ENCODE measurements at regions not wholly inside any gene's neighbourhood (a gene's known extent, or its start where the extent isn't known, plus 50 kb on each side); places are given as distances from the start of the nearest gene placed in this dataset.
"Not testable (repeated sequence)": the region's sequence is repeated elsewhere in the genome, so short reads cannot be mapped to it uniquely, and the experiment has no call there.

GRCh38 chr2:208751663-208752415 is 345.2 kb downstream of the PTH2R start:
- not testable (repeated sequence) for DNase-seq (ENCODE audit: low spot score); H3K9me3 ChIP-seq (ENCODE audit: control insufficient read depth in 4 of 4, low read length in 3 of 4); H3K4me3 ChIP-seq (ENCODE audit: low read depth in 1 of 3, low read length in 3 of 3); H3K27ac ChIP-seq (ENCODE audit: low read depth in 1 of 2, low read length in 2 of 2); H3K4me1 ChIP-seq (ENCODE audit: control insufficient read depth in 4 of 4, insufficient read depth in 4 of 4, low read length in 3 of 4); H3K36me3 ChIP-seq (ENCODE audit: control insufficient read depth in 4 of 4, insufficient read depth in 3 of 4, low read depth in 1 of 4, low read length in 3 of 4); H3K9ac ChIP-seq (ENCODE audit: low read depth in 1 of 2, low read length in 2 of 2); H3K27me3 ChIP-seq (ENCODE audit: control insufficient read depth in 4 of 4, insufficient read depth in 4 of 4, low read length in 3 of 4)
- WGBS = 85% methylated on average over 21 of the region's 21 CpGs

GRCh38 chr2:208757364-208757763 is 350.8 kb downstream of the PTH2R start:
- no peak for DNase-seq (ENCODE audit: low spot score)
- WGBS = 67% methylated on average over 1 of the region's 1 CpG
- no peaks in the 10 kb centered on the region for H3K36me3 ChIP-seq (ENCODE audit: control insufficient read depth in 4 of 4, insufficient read depth in 3 of 4, low read depth in 1 of 4, low read length in 3 of 4)
- no peaks in the 10 kb centered on the region for H3K4me1 ChIP-seq (ENCODE audit: control insufficient read depth in 4 of 4, insufficient read depth in 4 of 4, low read length in 3 of 4)
- no peak for TF ChIP-seq RAD21 (IDR thresholded peaks at IDR 0.05)
- H3K9me3 ChIP-seq (ENCODE audit: control insufficient read depth in 4 of 4, low read length in 3 of 4) = peaks cover 0 to 5% (median 2%) of the 10 kb centered on the region in 4 donors
- H3K27me3 ChIP-seq (ENCODE audit: control insufficient read depth in 4 of 4, insufficient read depth in 4 of 4, low read length in 3 of 4) = no peaks in the 10 kb centered on the region
- no peak overlapping the region for H3K4me3 ChIP-seq (ENCODE audit: low read depth in 1 of 3, low read length in 3 of 3)
- H3K27ac ChIP-seq (ENCODE audit: low read depth in 1 of 2, low read length in 2 of 2) = no peak overlapping the region
- H3K9ac ChIP-seq (ENCODE audit: low read depth in 1 of 2, low read length in 2 of 2) = no peak overlapping the region

DNA sequence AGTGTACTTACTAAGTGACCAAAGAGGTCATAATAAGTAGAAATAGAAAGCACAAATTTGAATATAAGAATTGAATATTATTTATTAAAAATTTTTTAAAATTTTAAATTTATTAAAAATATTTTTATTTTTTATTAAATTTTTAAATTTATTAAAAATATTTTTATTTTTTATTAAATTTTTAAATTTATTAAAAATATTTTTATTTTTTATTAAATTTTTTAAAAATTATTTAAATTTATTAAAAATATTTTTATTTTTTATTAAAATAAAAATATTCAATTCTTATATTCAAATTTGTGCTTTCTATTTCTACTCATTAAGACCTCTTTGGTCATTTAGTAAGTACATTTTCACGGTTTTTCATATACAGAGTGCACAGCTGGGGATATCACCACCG is 366.5 kb downstream of the PTH2R start:
- H3K9me3 ChIP-seq (ENCODE audit: control insufficient read depth in 4 of 4, low read length in 3 of 4); DNase-seq (ENCODE audit: low spot score); H3K27ac ChIP-seq (ENCODE audit: low read depth in 1 of 2, low read length in 2 of 2); H3K9ac ChIP-seq (ENCODE audit: low read depth in 1 of 2, low read length in 2 of 2); H3K27me3 ChIP-seq (ENCODE audit: control insufficient read depth in 4 of 4, insufficient read depth in 4 of 4, low read length in 3 of 4); H3K36me3 ChIP-seq (ENCODE audit: control insufficient read depth in 4 of 4, insufficient read depth in 3 of 4, low read depth in 1 of 4, low read length in 3 of 4); H3K4me1 ChIP-seq (ENCODE audit: control insufficient read depth in 4 of 4, insufficient read depth in 4 of 4, low read length in 3 of 4); H3K4me3 ChIP-seq (ENCODE audit: low read depth in 1 of 3, low read length in 3 of 3): not testable (repeated sequence)
- WGBS = 79% methylated on average over 2 of the region's 2 CpGs

DNA sequence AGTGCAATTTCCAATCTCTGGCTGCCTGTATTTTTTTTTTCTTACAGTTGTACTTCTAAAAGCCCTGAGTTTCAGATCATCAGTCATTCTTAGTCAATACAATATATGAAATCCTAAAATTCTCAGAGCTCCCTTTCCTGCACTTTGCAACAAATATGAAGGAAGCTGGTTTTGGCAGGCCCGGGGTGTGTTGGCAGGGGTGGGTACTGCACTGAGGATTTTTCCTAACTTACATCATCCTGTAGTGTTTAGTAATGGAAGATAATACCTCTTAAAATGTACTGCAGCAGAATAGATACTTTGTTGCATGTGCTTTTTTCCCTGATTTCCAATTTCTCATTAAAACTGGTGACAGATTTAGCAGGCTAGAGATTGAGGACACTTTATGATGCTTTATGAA is 374.6 kb downstream of the PTH2R start:
- no peaks in the 10 kb centered on the region for H3K36me3 ChIP-seq (ENCODE audit: control insufficient read depth in 4 of 4, insufficient read depth in 3 of 4, low read depth in 1 of 4, low read length in 3 of 4)
- no peak overlapping the region for H3K4me3 ChIP-seq (ENCODE audit: low read depth in 1 of 3, low read length in 3 of 3)
- peaks cover 0 to 2% (median 0%) of the 10 kb centered on the region in 4 donors for H3K27me3 ChIP-seq (ENCODE audit: control insufficient read depth in 4 of 4, insufficient read depth in 4 of 4, low read length in 3 of 4)
- DNase-seq (ENCODE audit: low spot score) = no peak
- no peaks in the 10 kb centered on the region for H3K4me1 ChIP-seq (ENCODE audit: control insufficient read depth in 4 of 4, insufficient read depth in 4 of 4, low read length in 3 of 4)
- 86% methylated on average over 1 of the region's 1 CpG for WGBS
- H3K9me3 ChIP-seq (ENCODE audit: control insufficient read depth in 4 of 4, low read length in 3 of 4) = peaks cover 0 to 3% (median 0%) of the 10 kb centered on the region in 4 donors
- no peak overlapping the region for H3K27ac ChIP-seq (ENCODE audit: low read depth in 1 of 2, low read length in 2 of 2)
- H3K9ac ChIP-seq (ENCODE audit: low read depth in 1 of 2, low read length in 2 of 2) = no peak overlapping the region
- TF ChIP-seq FOXA2 (IDR thresholded peaks at IDR 0.05) = no peak
- TF ChIP-seq SP1 (IDR thresholded peaks at IDR 0.05) = no peak
- TF ChIP-seq YY1 (IDR thresholded peaks at IDR 0.05) = no peak
- TF ChIP-seq GABPA (IDR thresholded peaks at IDR 0.05 in 1 of 2, conservative IDR thresholded peaks at IDR 0.05 in 1 of 2) = no peak
- no peak for TF ChIP-seq JUND (IDR thresholded peaks at IDR 0.05)
- TF ChIP-seq ATF3 (IDR thresholded peaks at IDR 0.05) = no peak
- no peak for TF ChIP-seq ZBTB33 (IDR thresholded peaks at IDR 0.05)
- TF ChIP-seq HNF4A (conservative IDR thresholded peaks at IDR 0.05) = no peak
- TF ChIP-seq NR2F2 (IDR thresholded peaks at IDR 0.05) = no peak
- TF ChIP-seq RAD21 (IDR thresholded peaks at IDR 0.05) = no peak
- TF ChIP-seq, protein P1, sequence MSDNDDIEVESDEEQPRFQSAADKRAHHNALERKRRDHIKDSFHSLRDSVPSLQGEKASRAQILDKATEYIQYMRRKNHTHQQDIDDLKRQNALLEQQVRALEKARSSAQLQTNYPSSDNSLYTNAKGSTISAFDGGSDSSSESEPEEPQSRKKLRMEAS (IDR thresholded peaks at IDR 0.05) = no peak
- TF ChIP-seq, protein P2, sequence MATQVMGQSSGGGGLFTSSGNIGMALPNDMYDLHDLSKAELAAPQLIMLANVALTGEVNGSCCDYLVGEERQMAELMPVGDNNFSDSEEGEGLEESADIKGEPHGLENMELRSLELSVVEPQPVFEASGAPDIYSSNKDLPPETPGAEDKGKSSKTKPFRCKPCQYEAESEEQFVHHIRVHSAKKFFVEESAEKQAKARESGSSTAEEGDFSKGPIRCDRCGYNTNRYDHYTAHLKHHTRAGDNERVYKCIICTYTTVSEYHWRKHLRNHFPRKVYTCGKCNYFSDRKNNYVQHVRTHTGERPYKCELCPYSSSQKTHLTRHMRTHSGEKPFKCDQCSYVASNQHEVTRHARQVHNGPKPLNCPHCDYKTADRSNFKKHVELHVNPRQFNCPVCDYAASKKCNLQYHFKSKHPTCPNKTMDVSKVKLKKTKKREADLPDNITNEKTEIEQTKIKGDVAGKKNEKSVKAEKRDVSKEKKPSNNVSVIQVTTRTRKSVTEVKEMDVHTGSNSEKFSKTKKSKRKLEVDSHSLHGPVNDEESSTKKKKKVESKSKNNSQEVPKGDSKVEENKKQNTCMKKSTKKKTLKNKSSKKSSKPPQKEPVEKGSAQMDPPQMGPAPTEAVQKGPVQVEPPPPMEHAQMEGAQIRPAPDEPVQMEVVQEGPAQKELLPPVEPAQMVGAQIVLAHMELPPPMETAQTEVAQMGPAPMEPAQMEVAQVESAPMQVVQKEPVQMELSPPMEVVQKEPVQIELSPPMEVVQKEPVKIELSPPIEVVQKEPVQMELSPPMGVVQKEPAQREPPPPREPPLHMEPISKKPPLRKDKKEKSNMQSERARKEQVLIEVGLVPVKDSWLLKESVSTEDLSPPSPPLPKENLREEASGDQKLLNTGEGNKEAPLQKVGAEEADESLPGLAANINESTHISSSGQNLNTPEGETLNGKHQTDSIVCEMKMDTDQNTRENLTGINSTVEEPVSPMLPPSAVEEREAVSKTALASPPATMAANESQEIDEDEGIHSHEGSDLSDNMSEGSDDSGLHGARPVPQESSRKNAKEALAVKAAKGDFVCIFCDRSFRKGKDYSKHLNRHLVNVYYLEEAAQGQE (IDR thresholded peaks at IDR 0.05) = no peak
- no peak for TF ChIP-seq CTCF (IDR thresholded peaks at IDR 0.05; ENCODE audit: low read depth, low read length, missing input control)
- no peak for TF ChIP-seq TAF1 (conservative IDR thresholded peaks at IDR 0.05)
- TF ChIP-seq HNF4G (IDR thresholded peaks at IDR 0.05) = no peak
- no peak for TF ChIP-seq FOXA1 (IDR thresholded peaks at IDR 0.05)
- TF ChIP-seq RXRA (IDR thresholded peaks at IDR 0.05) = no peak
